Fibroblast of skin of right quadriceps (primary cell): ENCODE measurements at regions not wholly inside any gene's neighbourhood (a gene's known extent, or its start where the extent isn't known, plus 50 kb on each side); places are given as distances from the start of the nearest gene placed in this dataset.
"Not testable (repeated sequence)": the region's sequence is repeated elsewhere in the genome, so short reads cannot be mapped to it uniquely, and the experiment has no call there.

Source experiments
- DNase-seq: peaks from one replicate; pipeline ENCODE4 v3.0.0-alpha.2; 2013

- DNase-seq, result no peak
Measured at GRCh38 chr3:124650798-124651197, 79.5 kb upstream of the UMPS start.

GRCh38 chr3:124651416-124651815 is 78.8 kb upstream of the UMPS start:
- DNase-seq, result not testable (repeated sequence)

GRCh38 chr3:124652009-124652408 is 78.2 kb upstream of the UMPS start:
- DNase-seq, result no peak

- DNase-seq, result no peak
Measured at GRCh38 chr3:124653071-124653796, 77.0 kb upstream of the UMPS start.

- DNase-seq, result no peak
Measured at GRCh38 chr3:124653797-124654469, 76.3 kb upstream of the UMPS start.

GRCh38 chr3:124654470-124654845 is 75.8 kb upstream of the UMPS start:
- DNase-seq, result no peak

GRCh38 chr3:124656531-124656930 is 73.7 kb upstream of the UMPS start:
- DNase-seq, result no peak

GRCh38 chr3:124657138-124657537 is 73.1 kb upstream of the UMPS start:
- no peak for DNase-seq

- DNase-seq, result no peak
Measured at GRCh38 chr3:124658270-124658669, 72.0 kb upstream of the UMPS start.

GRCh38 chr3:124659175-124659574 is 71.1 kb upstream of the UMPS start:
- no peak for DNase-seq

GRCh38 chr3:124660599-124660998 is 69.7 kb upstream of the UMPS start:
- DNase-seq, result no peak

GRCh38 chr3:124663690-124664089 is 66.6 kb upstream of the UMPS start:
- DNase-seq, result peak; percentile 31

- no peak for DNase-seq
Measured at GRCh38 chr3:124664804-124665203, 65.4 kb upstream of the UMPS start.

- no peak for DNase-seq
Measured at GRCh38 chr3:124666067-124666466, 64.2 kb upstream of the UMPS start.

GRCh38 chr3:124669470-124669869 is 60.8 kb upstream of the UMPS start:
- DNase-seq, result peak; percentile 80

- no peak for DNase-seq
Measured at GRCh38 chr3:124671106-124671505, 59.1 kb upstream of the UMPS start.

- no peak for DNase-seq
Measured at GRCh38 chr3:124674336-124674735, 55.9 kb upstream of the UMPS start.

GRCh38 chr3:124676236-124676635 is 54.0 kb upstream of the UMPS start:
- DNase-seq, result peak; percentile 10

GRCh38 chr3:124679048-124679638 is 51.1 kb upstream of the UMPS start:
- no peak for DNase-seq
